Embryonic facial prominence (tissue), 1 donor: ENCODE measurements at regions not wholly inside any gene's neighbourhood (a gene's known extent, or its start where the extent isn't known, plus 50 kb on each side); places are given as distances from the start of the nearest gene placed in this dataset.

Experiments used
- DNase-seq: peaks from one replicate; pipeline ENCODE4 v3.0.0-alpha.2; 2016; ENCODE audit errors: extremely low spot score

DNA sequence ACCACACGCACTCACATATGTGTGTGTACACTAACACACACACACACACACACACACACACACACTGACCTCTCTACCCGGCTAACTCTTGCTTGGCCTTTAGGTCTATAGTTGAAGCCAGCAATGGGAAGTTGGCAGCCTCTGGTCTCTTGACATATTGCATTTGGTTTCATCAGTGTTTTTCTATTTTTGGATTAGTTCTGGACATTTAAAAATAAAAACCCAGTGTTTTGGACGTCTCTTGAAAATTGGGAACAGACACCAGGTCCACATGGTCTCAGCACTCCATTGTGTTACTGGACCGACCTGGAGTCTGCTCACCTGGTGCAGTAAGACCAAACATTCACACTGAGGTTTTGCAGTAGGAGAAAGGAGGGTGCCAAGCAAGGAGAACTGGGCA lies 50.4 kb upstream of the AFF3 start:
- no peak for DNase-seq

DNA sequence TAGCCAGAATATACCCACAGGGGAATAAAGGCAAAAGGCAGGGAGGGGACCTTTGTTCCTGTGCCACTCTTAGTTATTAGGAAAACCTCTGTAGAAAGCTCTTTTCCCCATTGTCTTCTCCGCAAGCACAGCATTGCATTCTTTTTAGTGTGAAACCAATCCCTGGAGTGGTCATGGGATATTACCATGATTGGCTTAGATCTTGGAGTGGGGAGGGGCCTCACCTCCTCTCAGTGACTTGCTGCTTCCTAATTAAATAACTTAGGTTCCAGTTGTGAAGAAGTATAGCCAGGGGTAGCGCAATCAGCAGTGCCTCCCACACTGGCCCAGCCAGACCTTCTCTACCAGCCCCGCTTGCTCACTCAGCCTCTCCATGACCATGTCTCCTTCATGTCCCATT lies 49.9 kb upstream of the AFF3 start:
- no peak for DNase-seq
